ENCODE measurements at regions not wholly inside any gene's neighbourhood (a gene's known extent, or its start where the extent isn't known, plus 50 kb on each side); places are given as distances from the start of the nearest gene placed in this dataset.

GRCh38 chr14:42459171-42459685, 852.6 kb downstream of the LRFN5 start:
- FAIRE-seq, result no peak

DNA sequence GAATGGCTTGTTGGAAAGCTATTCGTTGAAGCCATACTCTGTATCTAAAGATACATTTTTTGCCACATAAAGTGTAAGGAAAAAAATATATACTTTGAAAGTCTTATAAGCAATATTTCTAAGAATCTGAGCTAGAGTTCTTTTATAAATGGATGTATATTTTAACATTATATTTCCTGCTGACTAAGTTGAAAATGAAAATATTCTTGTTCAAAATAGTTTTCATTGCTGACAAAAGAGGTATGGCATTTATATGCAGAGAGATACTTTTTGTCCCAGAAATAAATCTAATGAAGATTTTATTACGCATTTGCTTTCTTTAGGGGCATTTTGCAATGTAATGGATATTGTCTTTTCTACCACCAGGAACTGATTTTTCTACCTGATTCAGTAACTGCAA, 834.9 kb downstream of the LRFN5 start:
- no peak for FAIRE-seq

GRCh38 chr14:42437809-42438208, 831.1 kb downstream of the LRFN5 start:
- no peak for FAIRE-seq

DNA sequence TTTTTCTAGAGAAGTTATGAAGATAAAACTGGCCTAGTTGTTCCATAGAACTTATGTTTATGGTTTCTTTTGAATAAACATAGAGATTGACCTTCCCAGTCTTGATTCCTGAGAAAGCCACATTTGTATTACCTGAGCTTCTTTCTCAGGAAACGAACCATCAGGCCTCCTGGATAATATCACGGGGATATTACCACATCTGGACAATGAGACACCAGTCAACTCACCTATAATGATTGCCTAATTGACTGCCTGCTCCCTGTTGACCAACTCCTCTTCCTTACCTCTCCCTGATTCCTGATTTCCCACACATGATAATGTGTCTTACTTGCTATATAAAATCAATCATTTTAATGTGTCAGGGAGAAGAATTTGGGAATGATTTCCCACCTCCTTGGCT, 822.7 kb downstream of the LRFN5 start:
- no peak for FAIRE-seq

DNA sequence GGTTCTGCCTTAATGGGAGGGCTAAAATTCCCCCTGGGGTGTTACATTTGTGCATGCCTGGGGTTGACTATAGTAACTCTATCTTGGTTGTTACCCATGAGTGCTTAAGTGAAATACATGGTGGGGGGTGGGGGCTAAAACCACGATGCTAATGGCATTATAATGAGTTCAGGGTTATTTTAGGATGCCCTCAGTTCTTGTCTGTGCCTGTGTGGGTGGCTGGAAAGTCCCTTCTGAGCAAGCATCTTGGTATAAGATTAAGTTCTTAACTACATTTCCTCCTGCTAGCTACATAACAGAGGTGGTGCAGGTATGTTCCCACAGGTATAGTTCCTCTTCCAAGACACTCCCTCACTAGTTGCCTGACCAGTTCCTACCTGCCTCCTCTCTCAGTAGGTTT, 822.3 kb downstream of the LRFN5 start:
- FAIRE-seq, result no peak

DNA sequence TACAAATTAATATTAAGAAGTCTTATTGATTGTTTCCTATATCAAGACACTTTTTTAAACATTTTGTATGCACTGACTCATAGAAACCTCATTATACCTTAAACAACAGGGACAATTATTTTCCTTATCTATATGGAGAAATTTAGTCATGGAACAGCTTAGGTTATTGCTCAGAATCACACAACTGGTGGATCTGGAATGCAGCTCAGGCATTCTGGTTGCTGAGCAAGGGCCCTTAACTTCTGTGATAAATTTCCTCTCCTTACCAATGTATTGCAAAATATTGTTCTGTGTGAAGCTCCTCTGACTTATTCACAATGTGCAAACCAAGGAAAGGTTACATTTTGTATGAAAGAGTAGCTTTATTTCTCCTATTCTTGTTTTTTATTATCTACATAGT, 817.8 kb downstream of the LRFN5 start:
- no peak for FAIRE-seq

DNA sequence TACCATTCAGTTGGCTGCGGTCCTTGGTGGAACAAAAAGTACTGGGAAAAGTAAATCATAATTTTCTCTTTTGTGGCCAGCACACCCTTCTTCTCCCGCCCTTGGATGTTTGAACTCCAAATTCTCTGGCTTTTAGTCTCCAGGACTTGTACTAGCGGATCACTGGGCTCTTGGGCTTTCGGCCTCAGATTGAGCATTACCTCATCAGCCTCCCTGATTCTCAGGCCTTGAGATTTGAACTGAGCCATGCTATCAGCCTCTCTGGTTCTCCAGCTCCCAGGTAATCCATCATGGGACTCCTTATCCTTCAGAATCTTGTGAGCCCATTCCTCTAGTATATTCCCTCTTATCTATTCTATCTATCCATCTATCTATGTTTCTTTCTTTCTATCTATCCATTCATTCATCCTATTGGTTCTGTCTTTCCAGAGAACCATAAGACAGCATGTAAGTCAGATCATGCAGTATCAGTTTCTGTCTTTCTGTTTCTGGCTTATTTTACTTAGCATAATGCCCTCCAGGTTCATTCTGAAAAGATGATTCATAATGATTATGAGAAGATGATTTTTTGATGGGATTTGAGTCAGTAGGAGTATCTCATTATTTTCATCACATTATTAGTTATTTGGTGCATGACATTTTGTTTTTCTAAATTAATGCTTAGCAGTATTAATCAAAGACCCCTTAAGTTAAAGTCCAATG, 814.9 kb downstream of the LRFN5 start:
- no peak for FAIRE-seq

GRCh38 chr14:42420071-42420470, 813.4 kb downstream of the LRFN5 start:
- no peak for FAIRE-seq

- no peak for FAIRE-seq
These were observed 800.5 kb downstream of the LRFN5 start for GRCh38 chr14:42407153-42407552.

DNA sequence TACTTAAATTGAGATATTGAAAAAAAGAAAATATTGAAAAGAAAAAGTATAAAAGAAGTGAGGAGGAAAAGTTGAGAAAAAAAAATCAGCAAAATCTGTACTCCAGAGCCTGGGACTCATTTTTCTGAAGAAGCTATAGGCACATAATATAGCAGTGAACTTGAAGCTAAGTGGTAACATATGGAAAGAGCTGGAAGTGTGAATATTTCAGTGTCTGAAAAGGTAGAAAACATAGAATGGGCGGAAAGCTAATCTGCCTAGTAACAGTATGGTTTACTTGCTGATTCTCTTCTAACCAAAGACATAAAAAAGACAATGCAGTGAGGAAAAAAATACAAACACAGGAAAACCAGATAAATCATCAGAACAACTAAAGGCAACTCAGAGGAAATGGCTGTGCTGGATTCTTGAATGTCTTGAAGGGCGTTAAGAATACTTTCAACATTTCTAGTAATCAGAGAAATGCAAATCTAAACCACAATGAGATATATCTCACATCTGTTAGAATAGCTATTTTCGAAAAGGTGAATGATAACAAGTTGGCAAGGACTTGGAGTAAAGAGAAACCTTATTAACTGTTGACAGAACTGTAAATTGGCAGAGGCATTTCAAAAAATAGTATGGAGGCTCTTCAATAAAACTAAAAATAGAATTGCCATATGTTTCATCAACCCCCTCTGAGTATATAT, 784.6 kb downstream of the LRFN5 start:
- FAIRE-seq, result no peak

GRCh38 chr14:42378880-42379279, 772.2 kb downstream of the LRFN5 start:
- no peak for FAIRE-seq

- no peak for FAIRE-seq
These were observed 771.6 kb downstream of the LRFN5 start for GRCh38 chr14:42378274-42378673.

GRCh38 chr14:42374332-42374731, 767.7 kb downstream of the LRFN5 start:
- FAIRE-seq, result no peak

- no peak for FAIRE-seq
These were observed 763.4 kb downstream of the LRFN5 start for GRCh38 chr14:42370056-42370455.

GRCh38 chr14:42368234-42368633, 761.6 kb downstream of the LRFN5 start:
- no peak for FAIRE-seq

DNA sequence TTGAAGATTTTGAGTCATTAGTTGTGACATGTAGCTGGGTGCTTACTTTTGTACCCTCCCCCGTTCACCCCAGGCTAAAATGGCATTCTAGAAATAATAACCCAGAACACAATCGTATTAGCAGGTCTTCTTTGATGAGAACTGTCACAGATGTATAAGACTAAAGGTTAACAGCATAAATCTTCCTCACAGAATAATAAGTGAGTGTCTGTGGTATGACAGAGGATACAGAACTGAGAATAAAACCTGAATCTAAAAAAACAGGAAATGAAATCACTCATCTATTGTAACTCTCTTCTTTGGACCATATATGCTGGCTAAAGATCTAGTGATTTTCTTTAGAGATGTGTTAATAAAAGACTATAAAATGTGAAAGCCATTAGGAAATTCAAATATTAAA, 746.6 kb downstream of the LRFN5 start:
- no peak for FAIRE-seq

DNA sequence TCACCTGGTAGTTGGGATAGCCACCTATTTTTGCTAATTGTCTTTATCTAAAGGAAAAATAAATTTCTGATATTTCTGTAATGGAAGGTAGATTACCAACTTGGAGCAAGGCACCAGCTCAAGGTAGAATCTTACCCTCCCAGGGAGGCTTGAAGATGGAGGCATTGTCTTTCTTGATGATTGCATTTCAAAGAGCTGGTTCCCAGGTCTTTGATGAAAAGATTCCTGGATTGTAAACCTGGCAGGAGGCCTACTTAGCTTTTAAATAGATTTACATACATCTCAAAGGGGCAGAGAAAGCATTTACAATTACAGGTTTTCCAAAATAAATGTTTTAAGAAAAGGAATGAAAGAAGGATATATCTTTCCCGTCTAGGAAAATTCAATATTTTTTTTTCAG, 729.2 kb downstream of the LRFN5 start:
- no peak for FAIRE-seq

- no peak for FAIRE-seq
These were observed 728.3 kb downstream of the LRFN5 start for GRCh38 chr14:42334931-42335330.

- FAIRE-seq, result no peak
These were observed 716.8 kb downstream of the LRFN5 start for GRCh38 chr14:42323426-42323825.

DNA sequence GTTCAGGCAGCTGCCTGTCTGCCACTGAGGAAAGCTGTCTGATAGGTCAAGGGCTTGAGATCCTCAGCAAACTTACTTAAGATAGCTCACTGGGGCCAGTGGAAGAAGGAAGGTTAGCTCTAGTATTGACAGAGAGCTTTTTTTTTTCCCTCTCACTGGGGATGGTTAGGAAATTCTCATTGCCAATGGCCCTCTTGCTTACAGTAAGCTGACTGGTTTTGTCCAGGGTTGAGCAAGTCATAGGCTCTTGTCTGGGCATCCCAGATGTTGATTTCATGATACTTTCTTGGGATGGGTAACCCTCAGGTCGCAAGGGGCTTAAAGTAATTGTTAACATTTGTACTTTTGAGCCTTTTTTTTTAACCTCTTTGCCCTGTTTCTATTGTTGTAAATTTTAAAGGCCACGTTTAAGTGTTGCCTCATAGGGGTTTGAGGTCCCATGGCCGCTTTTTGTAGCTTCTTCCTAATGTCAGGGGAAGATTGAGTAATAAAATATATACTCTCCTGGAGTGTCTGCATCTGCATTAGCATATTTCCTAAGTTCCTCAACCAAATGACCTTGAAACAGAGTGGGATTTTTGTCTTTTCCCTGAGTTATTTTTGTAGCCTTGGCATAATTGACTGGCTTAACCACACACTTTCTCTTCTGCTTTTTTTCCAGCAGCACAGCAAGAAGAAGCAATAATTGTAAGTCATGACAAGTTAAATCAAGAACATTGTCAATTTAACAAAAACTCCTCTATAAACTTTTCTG, 716.0 kb downstream of the LRFN5 start:
- no peak for FAIRE-seq

GRCh38 chr14:42319996-42320395, 713.3 kb downstream of the LRFN5 start:
- no peak for FAIRE-seq

DNA sequence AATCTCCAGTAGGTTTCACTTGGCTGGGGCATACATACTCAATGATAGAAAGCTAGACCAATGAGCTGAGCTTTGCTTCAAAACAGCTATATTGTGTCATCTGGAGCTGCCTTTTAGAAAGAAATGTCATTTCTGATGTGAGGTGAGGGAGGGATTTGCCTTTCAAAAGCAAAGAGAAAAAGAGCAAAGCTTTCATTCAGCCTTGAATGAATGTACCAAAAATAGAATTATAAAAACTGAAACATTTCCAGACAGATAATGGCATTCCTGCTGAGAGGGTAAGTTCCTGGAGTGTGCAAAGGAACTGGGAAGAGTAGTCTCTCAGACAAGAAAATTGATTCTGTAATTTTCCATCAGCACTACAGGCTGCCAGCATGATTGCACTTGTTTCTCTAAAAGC, 710.0 kb downstream of the LRFN5 start:
- no peak for FAIRE-seq

DNA sequence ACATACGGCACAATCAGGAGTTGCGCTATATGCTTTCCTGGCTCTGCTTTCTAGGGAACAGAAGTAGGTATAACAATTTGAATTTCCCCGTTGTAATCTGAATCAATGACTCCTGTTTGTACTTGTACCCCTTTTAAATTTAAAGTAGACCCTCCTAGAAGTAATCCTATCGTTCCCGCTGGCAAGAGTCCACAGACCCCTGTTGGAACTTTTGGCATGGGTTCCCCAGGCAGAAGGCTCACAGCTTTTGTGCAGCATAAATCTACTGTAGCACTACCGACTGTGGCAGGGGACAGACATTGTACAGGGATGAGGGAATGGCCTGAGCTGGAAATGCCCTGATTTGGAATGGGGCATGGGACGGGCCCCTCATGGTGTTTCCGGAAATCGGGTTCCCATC, 705.2 kb downstream of the LRFN5 start:
- no peak for FAIRE-seq

All from islet of Langerhans (tissue), 1 donor.